HepG2 (cell line): ENCODE measurements at regions not wholly inside any gene's neighbourhood (a gene's known extent, or its start where the extent isn't known, plus 50 kb on each side); places are given as distances from the start of the nearest gene placed in this dataset.

Source experiments
- ATAC-seq: fragments of 200-7000 bp; cut with Tn5 transposase; 3 replicates; pipeline ENCODE4 v1.9.1; 2020; ENCODE audit warnings: mild to moderate bottlenecking, moderate library complexity
- BruUV-seq: library from RNA; stranded (reverse); fragments of 400-500 nt; replicated peaks from 2 replicates; lab custom pipeline; 2021; lab: Mats Ljungman, UMichigan
- CTCF ChIA-PET: fragments of 300-600 bp; formaldehyde crosslinking; extraction: SDS; loops from one replicate; lab custom pipeline; 2021; ENCODE audit warnings: low total read pairs, inconsistent platforms, low intra/inter-chr PET ratio; lab: Yijun Ruan, JAX
- POLR2A ChIA-PET: fragments of 350-600 bp; sonication (Branson Sonifier 250); formaldehyde crosslinking; loops from one replicate; lab custom pipeline; 2020; ENCODE audit warnings: antibody characterized with exemption, inconsistent platforms; lab: Yijun Ruan, JAX
- DNase-seq: peaks from one replicate; pipeline ENCODE4 v3.0.0-alpha.2; 2015; ENCODE audit warnings: low spot score
- FAIRE-seq: peaks from 3 replicates; lab custom pipeline; 2011; peaks lifted over from hg19 to GRCh38; lab: Jason Lieb, UNC
- H2AFZ ChIP-seq: one replicate; pipeline ENCODE4 v1.6.1; 2011; ENCODE audit warnings: low read length, inconsistent platforms
- H3K27ac ChIP-seq: fragments of 300-600 bp; 3 replicates; pipeline ENCODE4 v1.8.0; 2011; ENCODE audit warnings: mixed run types, mild to moderate bottlenecking, mixed read lengths, low read length, inconsistent platforms; ENCODE audit not compliant: insufficient read depth; ENCODE audit errors: extremely low read length
- H3K27me3 ChIP-seq, 2 experiments: fragments of 200-600 bp in 1 of 2; 2 replicates in 1 of 2; 3 replicates in 1 of 2; pipeline versions ENCODE4 v1.6.0 to v1.8.0; 2011; ENCODE audit warnings: low read length in 2 of 2, mild to moderate bottlenecking in 2 of 2, moderate library complexity in 2 of 2, inconsistent platforms in 1 of 2; ENCODE audit not compliant: insufficient read depth in 2 of 2, control insufficient read depth in 1 of 2
- H3K36me3 ChIP-seq, 2 experiments: fragments of 200-600 bp in 1 of 2; replicated peaks in 1 of 2; 2 replicates in 1 of 2; 3 replicates in 1 of 2; pipeline versions ENCODE4 v1.5.1 to v1.8.0; 2011; ENCODE audit warnings: low read length in 2 of 2, inconsistent platforms in 1 of 2; ENCODE audit not compliant: insufficient read depth in 2 of 2, control insufficient read depth in 1 of 2
- H3K4me1 ChIP-seq: 2 replicates; pipeline ENCODE4 v1.5.1; 2012; ENCODE audit warnings: low read length, inconsistent platforms; ENCODE audit not compliant: insufficient read depth
- H3K4me2 ChIP-seq: 2 replicates; pipeline ENCODE4 v1.6.0; 2011; ENCODE audit warnings: low read depth, low read length, inconsistent platforms
- H3K4me3 ChIP-seq, 3 experiments: fragments of 200-600 bp in 1 of 3; sonication (generic), shearing (Covaris generic) in 1 of 3; replicated peaks in 1 of 3; 2 replicates each; pipeline ENCODE4 v1.5.1; 2011 to 2016; ENCODE audit warnings: low read length in 3 of 3, inconsistent platforms in 2 of 3, low read depth in 2 of 3, mild to moderate bottlenecking in 2 of 3, control low read depth in 1 of 3, mixed read lengths in 1 of 3; ENCODE audit not compliant: insufficient read depth in 1 of 3
- H3K79me2 ChIP-seq: one replicate; pipeline ENCODE4 v1.6.1; 2011; ENCODE audit warnings: low read length, inconsistent platforms; ENCODE audit not compliant: insufficient read depth
- H3K9ac ChIP-seq: 2 replicates; pipeline ENCODE4 v1.6.0; 2011; ENCODE audit warnings: mild to moderate bottlenecking, low read depth, low read length, inconsistent platforms; ENCODE audit not compliant: insufficient read depth
- H3K9me3 ChIP-seq: 2 replicates; pipeline ENCODE4 v1.5.1; 2012; ENCODE audit warnings: mild to moderate bottlenecking, low read length
- H4K20me1 ChIP-seq: 2 replicates; pipeline ENCODE4 v1.6.0; 2011; ENCODE audit warnings: inconsistent platforms, mild to moderate bottlenecking, low read length, moderate library complexity; ENCODE audit not compliant: insufficient read depth
- EP300 ChIP-seq, 3 experiments: sonication (generic) in 1 of 3; formaldehyde crosslinking in 1 of 3; IDR thresholded peaks; 2 replicates each; pipeline versions ENCODE4 v1.5.1 to v1.6.1; 2011 to 2020; ENCODE audit warnings: low read depth in 2 of 3, low read length in 2 of 3, borderline replicate concordance in 1 of 3, improper control_type of control experiment in 1 of 3, mild to moderate bottlenecking in 1 of 3, missing genetic modification reagents in 1 of 3, moderate library complexity in 1 of 3
- ETS1 ChIP-seq: sonication (generic); formaldehyde crosslinking; IDR thresholded peaks from 2 replicates; pipeline ENCODE4 v1.4.0; 2020; ENCODE audit warnings: missing genetic modification reagents
- HIC2 ChIP-seq: sonication (generic); formaldehyde crosslinking; IDR thresholded peaks from 2 replicates; pipeline ENCODE4 v1.9.0; 2022; ENCODE audit warnings: low read depth, missing genetic modification reagents
- ISX ChIP-seq: sonication (generic); formaldehyde crosslinking; conservative IDR thresholded peaks from 2 replicates; pipeline ENCODE4 v1.5.0; 2020; ENCODE audit warnings: missing genetic modification reagents
- MIER2 ChIP-seq: IDR thresholded peaks from 2 replicates; pipeline ENCODE4 v1.6.1; 2016; ENCODE audit warnings: missing biosample characterization, missing genetic modification reagents
- MNT ChIP-seq: fragments of 450-650 bp; IDR thresholded peaks from 2 replicates; pipeline ENCODE4 v1.6.1; 2016
- NFE2L1 ChIP-seq: sonication (generic); formaldehyde crosslinking; IDR thresholded peaks from 2 replicates; pipeline ENCODE4 v1.4.0; 2020; ENCODE audit warnings: missing genetic modification reagents, mild to moderate bottlenecking, borderline replicate concordance
- NRL ChIP-seq: sonication (generic); formaldehyde crosslinking; IDR thresholded peaks from 2 replicates; pipeline ENCODE4 v1.5.0; 2020; ENCODE audit warnings: missing genetic modification reagents, mild to moderate bottlenecking, moderate library complexity, borderline replicate concordance
- RBM22 ChIP-seq: fragments of 200-400 bp; formaldehyde crosslinking; optimal IDR thresholded peaks from 2 replicates; pipeline ENCODE3; 2017; ENCODE audit warnings: mild to moderate bottlenecking, low read length, moderate library complexity
- ZIK1 ChIP-seq: sonication (generic); formaldehyde crosslinking; IDR thresholded peaks from 2 replicates; pipeline ENCODE4 v1.5.0; 2020; ENCODE audit warnings: mild to moderate bottlenecking, low read depth, missing genetic modification reagents, borderline replicate concordance
- ZNF292 ChIP-seq: sonication (generic); formaldehyde crosslinking; IDR thresholded peaks from 2 replicates; pipeline ENCODE4 v1.8.1; 2022; ENCODE audit warnings: mild to moderate bottlenecking, low read depth, missing genetic modification reagents, borderline replicate concordance
- ZNF496 ChIP-seq: sonication (generic); formaldehyde crosslinking; IDR thresholded peaks from 2 replicates; pipeline ENCODE4 v1.8.1; 2023; ENCODE audit warnings: mild to moderate bottlenecking, moderate library complexity, missing genetic modification reagents; ENCODE audit not compliant: insufficient replicate concordance
- ZNF503 ChIP-seq: sonication (generic); formaldehyde crosslinking; IDR thresholded peaks from 2 replicates; pipeline ENCODE4 v1.4.0; 2020; ENCODE audit warnings: missing genetic modification reagents
- ZNF674 ChIP-seq: sonication (generic); formaldehyde crosslinking; IDR thresholded peaks from 2 replicates; pipeline ENCODE4 v1.5.0; 2020; ENCODE audit warnings: low read depth, mild to moderate bottlenecking, missing genetic modification reagents
- ZNF713 ChIP-seq: sonication (generic); formaldehyde crosslinking; IDR thresholded peaks from 2 replicates; pipeline ENCODE4 v1.4.0; 2020; ENCODE audit warnings: mild to moderate bottlenecking, missing genetic modification reagents
- ZNF792 ChIP-seq: IDR thresholded peaks from 2 replicates; pipeline ENCODE4 v1.6.1; 2016
- ZNF879 ChIP-seq: sonication (generic); formaldehyde crosslinking; IDR thresholded peaks from 2 replicates; pipeline ENCODE4 v1.8.1; 2023; ENCODE audit warnings: missing genetic modification reagents
- WGBS: methylation state at CpG from one replicate; pipeline ENCODE4 v1.1.6; 2017; ENCODE audit warnings: low lambda C conversion rate; 5-methylcytosine and 5-hydroxymethylcytosine counted together
- in situ Hi-C: cut with HindIII; loops from 2 replicates; pipeline ENCODE4 v1.10.0; 2017; ENCODE audit warnings: low pct_unique_long_range_greater_than_20kb; ENCODE audit not compliant: extremely low pct_ligation_motif_present
- intact Hi-C: fragments of 100-400 bp; cut with micrococcal nuclease; formaldehyde crosslinking; loops from one replicate; pipeline ENCODE4 v1.10.0; 2022; ENCODE audit not compliant: unreplicated experiment

- no peak for TF ChIP-seq MNT
- no peak for TF ChIP-seq MIER2
- TF ChIP-seq ZNF292, result no peak
- TF ChIP-seq ZNF792 (CRISPR knock-in tag), result no peak
- no peak for TF ChIP-seq NRL (CRISPR knock-in tag)
- no peak for TF ChIP-seq RBM22
- no peak for TF ChIP-seq ETS1
- no peak for TF ChIP-seq ZNF496
- no peak for TF ChIP-seq ZNF674 (CRISPR knock-in tag)
- no peak for TF ChIP-seq ZNF713 (CRISPR knock-in tag)
Measured at GRCh38 chr6:134725590-134725989, 224.3 kb downstream of the ALDH8A1 start (continued).

- FAIRE-seq, result no peak
- DNase-seq, result no peak
- Histone ChIP-seq H3K9ac (no peak overlapping the region), H3K9me3 (no peaks in the 10 kb centered on the region), H3K4me2 (no peak overlapping the region), H4K20me1 (no peaks in the 10 kb centered on the region; the same call in 1 of the 2 replicates), H2AFZ (no peak overlapping the region), H3K27me3 (no peaks in the 10 kb centered on the region), H3K79me2 (no peaks in the 10 kb centered on the region), H3K27ac (no peak overlapping the region), H3K4me3 (no peak overlapping the region), H3K4me1 (no peaks in the 10 kb centered on the region), H3K36me3 (no peaks in the 10 kb centered on the region)
- intact Hi-C loops, result no loop called here
- ChIA-PET CTCF (no interaction called here), POLR2A (no interaction called here)
- ATAC-seq, result no peak
- in situ Hi-C loops, result no loop called here
- WGBS, result 54% methylated on average over 8 of the region's 8 CpGs
- BruUV-seq, result no TSS peak
- TF ChIP-seq ZIK1 (CRISPR knock-in tag) (no peak), ZNF879 (no peak), EP300 (IDR thresholded peaks at IDR 0.05; ENCODE audit: low read depth in 2 of 2, low read length in 2 of 2) (no peak), EP300 (CRISPR knock-in tag; IDR thresholded peaks at IDR 0.05; ENCODE audit: borderline replicate concordance) (no peak), HIC2 (CRISPR knock-in tag) (no peak), ISX (CRISPR knock-in tag) (no peak), NFE2L1 (no peak), ZNF503 (CRISPR knock-in tag) (no peak)
Measured at GRCh38 chr6:134724771-134725340, 225.0 kb downstream of the ALDH8A1 start.
